GM23338 (cell line): ENCODE measurements at regions not wholly inside any gene's neighbourhood (a gene's known extent, or its start where the extent isn't known, plus 50 kb on each side); places are given as distances from the start of the nearest gene placed in this dataset.

Source experiments
- CREB1 ChIP-seq: fragments of 250-450 bp; sonication (Bioruptor Pico); IDR thresholded peaks from 2 replicates; pipeline ENCODE4 v1.5.0; 2020; ENCODE audit warnings: low read depth, mild to moderate bottlenecking, moderate library complexity
- EZH2 ChIP-seq: fragments of 200-600 bp; sonication (generic); IDR thresholded peaks from one replicate; pipeline ENCODE4 v1.8.0; 2017; ENCODE audit warnings: antibody characterized with exemption, mild to moderate bottlenecking, low read depth; ENCODE audit not compliant: unreplicated experiment
- EZH2phosphoT487 ChIP-seq: fragments of 200-600 bp; sonication (generic); IDR thresholded peaks from one replicate; pipeline ENCODE4 v1.8.1; 2018; ENCODE audit warnings: antibody characterized with exemption; ENCODE audit not compliant: unreplicated experiment
- JUNB ChIP-seq: IDR thresholded peaks from one replicate; pipeline ENCODE4 v1.6.1; 2016; ENCODE audit warnings: antibody characterized with exemption; ENCODE audit not compliant: unreplicated experiment
- NANOG ChIP-seq: IDR thresholded peaks from 2 replicates; pipeline ENCODE4 v1.6.1; 2016; ENCODE audit warnings: antibody characterized with exemption, borderline replicate concordance
- POLR2AphosphoS5 ChIP-seq: IDR thresholded peaks from 2 replicates; pipeline ENCODE4 v1.6.1; 2016; ENCODE audit warnings: antibody characterized with exemption, low read depth
- TF ChIP-seq, protein P1 (sequence below): IDR thresholded peaks from one replicate; pipeline ENCODE4 v1.6.1; 2018; ENCODE audit warnings: antibody characterized with exemption; ENCODE audit not compliant: unreplicated experiment
- TF ChIP-seq, protein P2 (sequence below), 2 experiments: fragments of 200-600 bp in 1 of 2; sonication (generic) in 1 of 2; conservative IDR thresholded peaks; 2 replicates each; pipeline versions ENCODE4 v1.5.1 to v1.6.1; 2016 to 2017; ENCODE audit warnings: antibody characterized with exemption in 2 of 2, low read depth in 2 of 2, mild to moderate bottlenecking in 2 of 2, moderate library complexity in 1 of 2
- TF ChIP-seq, protein P3 (sequence below): IDR thresholded peaks from 2 replicates; pipeline ENCODE4 v1.6.1; 2016; ENCODE audit warnings: antibody characterized with exemption

DNA sequence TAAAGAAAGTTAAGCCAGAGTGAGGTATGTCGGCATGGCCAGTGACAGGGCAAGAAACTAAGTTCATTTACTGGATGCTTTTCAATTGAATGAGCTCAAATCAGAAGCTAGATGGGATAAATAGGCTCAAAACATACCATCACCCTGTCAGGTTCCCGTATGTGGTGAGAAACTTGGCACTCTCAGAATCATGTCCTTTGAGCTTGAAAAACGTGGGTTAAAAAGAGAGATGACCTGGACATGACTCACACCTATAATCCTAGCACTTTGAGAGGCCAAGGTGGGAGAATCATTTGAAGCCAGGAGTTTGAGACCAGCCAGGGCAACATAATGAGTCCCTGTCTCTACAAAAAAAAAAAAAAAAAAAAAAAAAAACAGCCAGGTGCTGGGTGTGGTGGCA, 121.7 kb upstream of the RGMB start:
- TF ChIP-seq, protein P1, sequence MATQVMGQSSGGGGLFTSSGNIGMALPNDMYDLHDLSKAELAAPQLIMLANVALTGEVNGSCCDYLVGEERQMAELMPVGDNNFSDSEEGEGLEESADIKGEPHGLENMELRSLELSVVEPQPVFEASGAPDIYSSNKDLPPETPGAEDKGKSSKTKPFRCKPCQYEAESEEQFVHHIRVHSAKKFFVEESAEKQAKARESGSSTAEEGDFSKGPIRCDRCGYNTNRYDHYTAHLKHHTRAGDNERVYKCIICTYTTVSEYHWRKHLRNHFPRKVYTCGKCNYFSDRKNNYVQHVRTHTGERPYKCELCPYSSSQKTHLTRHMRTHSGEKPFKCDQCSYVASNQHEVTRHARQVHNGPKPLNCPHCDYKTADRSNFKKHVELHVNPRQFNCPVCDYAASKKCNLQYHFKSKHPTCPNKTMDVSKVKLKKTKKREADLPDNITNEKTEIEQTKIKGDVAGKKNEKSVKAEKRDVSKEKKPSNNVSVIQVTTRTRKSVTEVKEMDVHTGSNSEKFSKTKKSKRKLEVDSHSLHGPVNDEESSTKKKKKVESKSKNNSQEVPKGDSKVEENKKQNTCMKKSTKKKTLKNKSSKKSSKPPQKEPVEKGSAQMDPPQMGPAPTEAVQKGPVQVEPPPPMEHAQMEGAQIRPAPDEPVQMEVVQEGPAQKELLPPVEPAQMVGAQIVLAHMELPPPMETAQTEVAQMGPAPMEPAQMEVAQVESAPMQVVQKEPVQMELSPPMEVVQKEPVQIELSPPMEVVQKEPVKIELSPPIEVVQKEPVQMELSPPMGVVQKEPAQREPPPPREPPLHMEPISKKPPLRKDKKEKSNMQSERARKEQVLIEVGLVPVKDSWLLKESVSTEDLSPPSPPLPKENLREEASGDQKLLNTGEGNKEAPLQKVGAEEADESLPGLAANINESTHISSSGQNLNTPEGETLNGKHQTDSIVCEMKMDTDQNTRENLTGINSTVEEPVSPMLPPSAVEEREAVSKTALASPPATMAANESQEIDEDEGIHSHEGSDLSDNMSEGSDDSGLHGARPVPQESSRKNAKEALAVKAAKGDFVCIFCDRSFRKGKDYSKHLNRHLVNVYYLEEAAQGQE, result no peak
- TF ChIP-seq EZH2, result no peak
- TF ChIP-seq, protein P2, sequence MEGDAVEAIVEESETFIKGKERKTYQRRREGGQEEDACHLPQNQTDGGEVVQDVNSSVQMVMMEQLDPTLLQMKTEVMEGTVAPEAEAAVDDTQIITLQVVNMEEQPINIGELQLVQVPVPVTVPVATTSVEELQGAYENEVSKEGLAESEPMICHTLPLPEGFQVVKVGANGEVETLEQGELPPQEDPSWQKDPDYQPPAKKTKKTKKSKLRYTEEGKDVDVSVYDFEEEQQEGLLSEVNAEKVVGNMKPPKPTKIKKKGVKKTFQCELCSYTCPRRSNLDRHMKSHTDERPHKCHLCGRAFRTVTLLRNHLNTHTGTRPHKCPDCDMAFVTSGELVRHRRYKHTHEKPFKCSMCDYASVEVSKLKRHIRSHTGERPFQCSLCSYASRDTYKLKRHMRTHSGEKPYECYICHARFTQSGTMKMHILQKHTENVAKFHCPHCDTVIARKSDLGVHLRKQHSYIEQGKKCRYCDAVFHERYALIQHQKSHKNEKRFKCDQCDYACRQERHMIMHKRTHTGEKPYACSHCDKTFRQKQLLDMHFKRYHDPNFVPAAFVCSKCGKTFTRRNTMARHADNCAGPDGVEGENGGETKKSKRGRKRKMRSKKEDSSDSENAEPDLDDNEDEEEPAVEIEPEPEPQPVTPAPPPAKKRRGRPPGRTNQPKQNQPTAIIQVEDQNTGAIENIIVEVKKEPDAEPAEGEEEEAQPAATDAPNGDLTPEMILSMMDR (conservative IDR thresholded peaks at IDR 0.05; ENCODE audit: low read depth in 2 of 2), result no peak
- no peak for TF ChIP-seq POLR2AphosphoS5
- no peak for TF ChIP-seq CREB1 (CRISPR knock-in tag)
- TF ChIP-seq JUNB, result no peak
- TF ChIP-seq EZH2phosphoT487, result no peak
- TF ChIP-seq, protein P3, sequence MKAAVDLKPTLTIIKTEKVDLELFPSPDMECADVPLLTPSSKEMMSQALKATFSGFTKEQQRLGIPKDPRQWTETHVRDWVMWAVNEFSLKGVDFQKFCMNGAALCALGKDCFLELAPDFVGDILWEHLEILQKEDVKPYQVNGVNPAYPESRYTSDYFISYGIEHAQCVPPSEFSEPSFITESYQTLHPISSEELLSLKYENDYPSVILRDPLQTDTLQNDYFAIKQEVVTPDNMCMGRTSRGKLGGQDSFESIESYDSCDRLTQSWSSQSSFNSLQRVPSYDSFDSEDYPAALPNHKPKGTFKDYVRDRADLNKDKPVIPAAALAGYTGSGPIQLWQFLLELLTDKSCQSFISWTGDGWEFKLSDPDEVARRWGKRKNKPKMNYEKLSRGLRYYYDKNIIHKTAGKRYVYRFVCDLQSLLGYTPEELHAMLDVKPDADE, result no peak
- TF ChIP-seq NANOG, result no peak
